CD4-positive, alpha-beta T cell (primary cell): ENCODE measurements at regions not wholly inside any gene's neighbourhood (a gene's known extent, or its start where the extent isn't known, plus 50 kb on each side); places are given as distances from the start of the nearest gene placed in this dataset.

Experiments
- ATAC-seq: fragments of 200-7000 bp; cut with Tn5 transposase; one replicate; pipeline ENCODE4 v1.10.0; 2022; ENCODE audit warnings: mild to moderate bottlenecking; ENCODE audit not compliant: poor library complexity
- CTCF ChIA-PET: fragments of 350-600 bp; sonication (Branson Sonifier 250); formaldehyde crosslinking; loops from one replicate; lab custom pipeline; 2021; ENCODE audit warnings: antibody characterized with exemption, inconsistent platforms; lab: Charles Lee
- POLR2A ChIA-PET: fragments of 350-600 bp; sonication (Branson Sonifier 250); formaldehyde crosslinking; loops from one replicate; lab custom pipeline; 2021; ENCODE audit warnings: antibody characterized with exemption, inconsistent platforms; lab: Charles Lee
- DNase-seq, 14 experiments: peaks; one replicate each; pipeline ENCODE4 v3.0.0-alpha.2; 2013 to 2020; ENCODE audit warnings: mixed read lengths in 2 of 14
- H3K27ac ChIP-seq, 2 donors: one replicate each; pipeline versions ENCODE4 v1.5.1 to v1.7.0; 2013; ENCODE audit warnings: low read length in 2 of 2, low read depth in 1 of 2, mild to moderate bottlenecking in 1 of 2
- H3K27me3 ChIP-seq, 2 experiments: 1 replicate in 1 of 2; 2 replicates in 1 of 2; pipeline versions ENCODE4 v1.6.1 to v1.7.0; 2013; ENCODE audit warnings: low read length in 2 of 2, control low read depth in 1 of 2, mild to moderate bottlenecking in 1 of 2, moderate library complexity in 1 of 2; ENCODE audit not compliant: insufficient read depth in 2 of 2, control insufficient read depth in 1 of 2
- H3K36me3 ChIP-seq: one replicate; pipeline ENCODE4 v1.6.1; 2013; ENCODE audit warnings: low read length, control low read depth; ENCODE audit not compliant: insufficient read depth
- H3K4me1 ChIP-seq: one replicate; pipeline ENCODE4 v1.6.1; 2013; ENCODE audit warnings: low read length, control low read depth; ENCODE audit not compliant: insufficient read depth
- H3K4me3 ChIP-seq: one replicate; pipeline ENCODE4 v1.5.1; 2013; ENCODE audit warnings: mild to moderate bottlenecking, low read length, moderate library complexity
- H3K9me3 ChIP-seq, 2 experiments: 1 replicate in 1 of 2; 2 replicates in 1 of 2; pipeline versions ENCODE4 v1.6.1 to v1.7.0; 2013; ENCODE audit warnings: low read length in 2 of 2, mild to moderate bottlenecking in 2 of 2, control low read depth in 1 of 2, moderate library complexity in 1 of 2; ENCODE audit not compliant: control insufficient read depth in 1 of 2, insufficient read depth in 1 of 2
- H3K27ac Mint-ChIP-seq: one replicate; pipeline ENCODE4 v1.8.0; 2020; ENCODE audit warnings: mixed read lengths
- H3K27me3 Mint-ChIP-seq: one replicate; pipeline ENCODE4 v1.8.0; 2021; ENCODE audit warnings: mixed read lengths
- H3K36me3 Mint-ChIP-seq: one replicate; pipeline ENCODE4 v1.8.0; 2021; ENCODE audit warnings: low read depth, mixed read lengths
- H3K4me1 Mint-ChIP-seq: one replicate; pipeline ENCODE4 v1.8.0; 2021; ENCODE audit warnings: low read depth, mixed read lengths
- H3K4me3 Mint-ChIP-seq: one replicate; pipeline ENCODE4 v1.8.0; 2020; ENCODE audit warnings: mild to moderate bottlenecking, mixed read lengths
- H3K9me3 Mint-ChIP-seq: one replicate; pipeline ENCODE4 v1.8.0; 2020; ENCODE audit warnings: mixed read lengths
- intact Hi-C, 2 experiments: fragments of 100-400 bp; cut with DNase I in 1 of 2; cut with micrococcal nuclease in 1 of 2; formaldehyde crosslinking; loops; one replicate each; pipeline versions ENCODE4 v1.15.1 to v1.9.0; 2023 to 2025; cut with DNase I, micrococcal nuclease
- TF ChIP-seq, protein P1 (sequence below): fragments of 200-600 bp; IDR thresholded peaks from one replicate; pipeline ENCODE4 v1.8.0; 2022; ENCODE audit warnings: antibody characterized with exemption, mild to moderate bottlenecking

DNA sequence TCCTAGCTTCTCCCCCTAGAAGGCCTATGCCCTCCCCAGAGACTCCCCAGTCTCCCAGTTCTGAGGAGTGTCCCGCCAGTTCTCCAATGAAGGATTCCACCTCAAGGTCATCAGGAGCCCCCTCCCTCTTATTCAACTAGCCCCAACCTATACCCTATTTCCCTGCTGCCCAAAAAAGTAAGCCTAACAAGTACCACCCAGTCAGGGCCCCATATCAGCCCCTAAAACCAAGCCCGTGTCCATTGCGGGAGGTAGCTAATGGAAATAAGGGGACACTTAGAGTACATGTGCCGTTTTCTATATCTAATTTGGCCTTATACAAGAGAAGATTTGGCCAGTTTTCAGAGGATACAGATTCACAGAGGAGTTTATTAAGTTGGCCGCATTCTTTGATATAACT is 416.2 kb downstream of the MATN1 start:
- no peaks in the 10 kb centered on the region for H3K9me3 Mint-ChIP-seq
- H3K27me3 Mint-ChIP-seq, result peaks cover 47% of the 10 kb centered on the region
- H3K27ac Mint-ChIP-seq, result no peak overlapping the region
- ChIA-PET POLR2A (no interaction called here), CTCF (no interaction called here)
- Histone ChIP-seq H3K4me1 (no peaks in the 10 kb centered on the region), H3K36me3 (no peaks in the 10 kb centered on the region), H3K27me3 (peaks cover 6 to 17% of the 10 kb centered on the region in 2 experiments), H3K4me3 (no peak overlapping the region), H3K9me3 (peaks cover 0 to 7% of the 10 kb centered on the region in 2 experiments), H3K27ac (no peak overlapping the region)
- TF ChIP-seq, protein P1, sequence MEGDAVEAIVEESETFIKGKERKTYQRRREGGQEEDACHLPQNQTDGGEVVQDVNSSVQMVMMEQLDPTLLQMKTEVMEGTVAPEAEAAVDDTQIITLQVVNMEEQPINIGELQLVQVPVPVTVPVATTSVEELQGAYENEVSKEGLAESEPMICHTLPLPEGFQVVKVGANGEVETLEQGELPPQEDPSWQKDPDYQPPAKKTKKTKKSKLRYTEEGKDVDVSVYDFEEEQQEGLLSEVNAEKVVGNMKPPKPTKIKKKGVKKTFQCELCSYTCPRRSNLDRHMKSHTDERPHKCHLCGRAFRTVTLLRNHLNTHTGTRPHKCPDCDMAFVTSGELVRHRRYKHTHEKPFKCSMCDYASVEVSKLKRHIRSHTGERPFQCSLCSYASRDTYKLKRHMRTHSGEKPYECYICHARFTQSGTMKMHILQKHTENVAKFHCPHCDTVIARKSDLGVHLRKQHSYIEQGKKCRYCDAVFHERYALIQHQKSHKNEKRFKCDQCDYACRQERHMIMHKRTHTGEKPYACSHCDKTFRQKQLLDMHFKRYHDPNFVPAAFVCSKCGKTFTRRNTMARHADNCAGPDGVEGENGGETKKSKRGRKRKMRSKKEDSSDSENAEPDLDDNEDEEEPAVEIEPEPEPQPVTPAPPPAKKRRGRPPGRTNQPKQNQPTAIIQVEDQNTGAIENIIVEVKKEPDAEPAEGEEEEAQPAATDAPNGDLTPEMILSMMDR, result no peak
- no peak for ATAC-seq
- H3K36me3 Mint-ChIP-seq, result no peaks in the 10 kb centered on the region
- no peak for DNase-seq
- intact Hi-C loops, result no loop called here
- no peaks in the 10 kb centered on the region for H3K4me1 Mint-ChIP-seq
- no peak overlapping the region for H3K4me3 Mint-ChIP-seq

DNA sequence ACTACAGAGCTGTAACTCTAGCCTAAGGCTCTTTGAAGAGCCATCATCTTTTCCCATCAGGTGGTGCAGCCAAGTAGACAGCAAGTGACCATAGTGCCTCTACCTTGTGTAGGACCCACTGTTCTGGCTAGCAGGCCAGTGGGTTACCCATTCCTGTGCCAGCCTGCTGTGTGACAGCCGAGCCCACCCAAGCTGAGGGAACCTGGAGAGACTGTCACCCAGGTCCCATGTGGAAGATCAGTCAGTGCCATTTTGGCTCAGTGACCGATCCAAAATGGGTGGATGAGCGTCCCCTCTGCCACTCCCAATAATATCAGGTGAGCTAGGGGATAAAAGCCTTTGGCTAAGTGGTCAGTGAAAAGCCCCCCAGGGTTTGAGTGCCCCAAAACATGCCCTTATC is 417.9 kb downstream of the MATN1 start:
- TF ChIP-seq, protein P1, result no peak
- POLR2A ChIA-PET, result no interaction called here
- H3K4me1 ChIP-seq, result no peaks in the 10 kb centered on the region
- CTCF ChIA-PET, result no interaction called here
- no peaks in the 10 kb centered on the region for H3K36me3 Mint-ChIP-seq
- H3K4me1 Mint-ChIP-seq, result no peaks in the 10 kb centered on the region
- H3K9me3 Mint-ChIP-seq, result no peaks in the 10 kb centered on the region
- ATAC-seq (no peak), DNase-seq (no peak)
- peaks cover 45% of the 10 kb centered on the region for H3K27me3 Mint-ChIP-seq
- H3K4me3 ChIP-seq, result no peak overlapping the region
- intact Hi-C loops, result no loop called here
- H3K36me3 ChIP-seq, result no peaks in the 10 kb centered on the region
- peaks cover 6 to 17% of the 10 kb centered on the region in 2 experiments for H3K27me3 ChIP-seq
- no peaks in the 10 kb centered on the region for H3K9me3 ChIP-seq
- no peak overlapping the region for H3K27ac ChIP-seq
- no peak overlapping the region for H3K4me3 Mint-ChIP-seq
- no peak overlapping the region for H3K27ac Mint-ChIP-seq

DNA sequence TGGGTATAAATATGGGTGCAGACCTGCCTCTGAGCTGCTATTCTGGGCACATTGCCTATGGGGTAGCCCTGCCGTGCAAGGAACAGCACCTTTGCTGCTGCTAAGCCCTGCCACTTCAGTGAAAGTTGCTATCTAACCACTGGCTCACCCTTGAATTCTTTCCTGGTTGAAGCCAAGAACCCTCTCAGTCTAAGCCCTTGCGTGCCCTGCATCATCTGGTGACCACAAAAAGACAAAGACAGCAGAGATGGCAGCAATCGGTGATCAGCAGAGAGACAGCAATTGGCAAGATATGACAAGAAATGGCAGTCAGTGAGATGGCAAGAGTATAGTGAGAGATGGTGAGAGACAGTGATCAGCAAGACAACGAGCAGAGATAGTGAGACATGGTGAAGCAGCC is 418.3 kb downstream of the MATN1 start:
- Histone ChIP-seq H3K4me3 (no peak overlapping the region), H3K9me3 (peaks cover 0 to under 1% of the 10 kb centered on the region in 2 experiments), H3K27me3 (peaks cover 9 to 17% of the 10 kb centered on the region in 2 experiments), H3K27ac (no peak overlapping the region), H3K4me1 (no peaks in the 10 kb centered on the region), H3K36me3 (no peaks in the 10 kb centered on the region)
- H3K4me3 Mint-ChIP-seq, result no peak overlapping the region
- CTCF ChIA-PET, result no interaction called here
- H3K27me3 Mint-ChIP-seq, result peaks cover 48% of the 10 kb centered on the region
- H3K36me3 Mint-ChIP-seq, result no peaks in the 10 kb centered on the region
- ATAC-seq (no peak), DNase-seq (no peak)
- TF ChIP-seq, protein P1, result no peak
- H3K27ac Mint-ChIP-seq, result no peak overlapping the region
- POLR2A ChIA-PET, result no interaction called here
- no peaks in the 10 kb centered on the region for H3K4me1 Mint-ChIP-seq
- intact Hi-C loops, result no loop called here
- no peaks in the 10 kb centered on the region for H3K9me3 Mint-ChIP-seq
